Frontal cortex (tissue), 3 donors: ENCODE measurements at regions not wholly inside any gene's neighbourhood (a gene's known extent, or its start where the extent isn't known, plus 50 kb on each side); places are given as distances from the start of the nearest gene placed in this dataset.

Source experiments
- DNase-seq, 2 donors: peaks; one replicate each; pipeline ENCODE4 v3.0.0; 2012; ENCODE audit warnings: low spot score in 2 of 2
- FAIRE-seq: peaks from 2 replicates; lab custom pipeline; 2012; peaks lifted over from hg19 to GRCh38; lab: Jason Lieb, UNC
- donor health status: control.
- donor health status: control.
- donor health status: control.

- FAIRE-seq (no peak), DNase-seq (no peak)
Measured at GRCh38 chr10:78259391-78259790, 225.7 kb downstream of the RPS24 start.

GRCh38 chr10:78260141-78260540 is 226.5 kb downstream of the RPS24 start:
- no peak for FAIRE-seq
- no peak for DNase-seq

- DNase-seq (no peak), FAIRE-seq (no peak)
Measured at GRCh38 chr10:78260680-78261079, 227.0 kb downstream of the RPS24 start.

GRCh38 chr10:78261291-78261690 is 227.6 kb downstream of the RPS24 start:
- no peak for FAIRE-seq
- no peak for DNase-seq

GRCh38 chr10:78262860-78263259 is 229.2 kb downstream of the RPS24 start:
- DNase-seq (no peak), FAIRE-seq (no peak)

GRCh38 chr10:78263521-78263988 is 229.9 kb downstream of the RPS24 start:
- FAIRE-seq (no peak), DNase-seq (peak; percentile 51 to 53)

GRCh38 chr10:78264361-78264760 is 230.7 kb downstream of the RPS24 start:
- DNase-seq (peak in 1 of 2 donors; percentile 24), FAIRE-seq (no peak)

GRCh38 chr10:78266741-78267469 is 233.2 kb downstream of the RPS24 start:
- DNase-seq = no peak
- FAIRE-seq = no peak

GRCh38 chr10:78267598-78267997 is 233.9 kb downstream of the RPS24 start:
- FAIRE-seq (no peak), DNase-seq (no peak)

GRCh38 chr10:78269060-78269459 is 235.4 kb downstream of the RPS24 start:
- FAIRE-seq = no peak
- DNase-seq = no peak

- FAIRE-seq (no peak), DNase-seq (no peak)
Measured at GRCh38 chr10:78272329-78272728, 238.7 kb downstream of the RPS24 start.

GRCh38 chr10:78274491-78274890 is 240.8 kb downstream of the RPS24 start:
- DNase-seq = no peak
- no peak for FAIRE-seq

GRCh38 chr10:78276139-78276538 is 242.5 kb downstream of the RPS24 start:
- DNase-seq (no peak), FAIRE-seq (no peak)

GRCh38 chr10:78277314-78278057 is 243.8 kb downstream of the RPS24 start:
- DNase-seq (no peak), FAIRE-seq (no peak)

GRCh38 chr10:78278058-78278404 is 244.4 kb downstream of the RPS24 start:
- FAIRE-seq (no peak), DNase-seq (peak in 1 of 2 donors; percentile 48)

- DNase-seq (no peak), FAIRE-seq (no peak)
Measured at GRCh38 chr10:78279756-78280155, 246.1 kb downstream of the RPS24 start.

GRCh38 chr10:78280604-78281003 is 246.9 kb downstream of the RPS24 start:
- DNase-seq (no peak), FAIRE-seq (no peak)

- DNase-seq (no peak), FAIRE-seq (no peak)
Measured at GRCh38 chr10:78281627-78282026, 248.0 kb downstream of the RPS24 start.

GRCh38 chr10:78283069-78283682 is 249.5 kb downstream of the RPS24 start:
- no peak for DNase-seq

GRCh38 chr10:78284381-78284780 is 250.7 kb downstream of the RPS24 start:
- no peak for FAIRE-seq
- DNase-seq = no peak

More at GRCh38 chr10:78283069-78283682, 249.5 kb downstream of the RPS24 start:
- FAIRE-seq = no peak

GRCh38 chr10:78285226-78285625 is 251.6 kb downstream of the RPS24 start:
- FAIRE-seq = no peak
- DNase-seq = no peak
